ENCODE measurements at regions not wholly inside any gene's neighbourhood (a gene's known extent, or its start where the extent isn't known, plus 50 kb on each side); places are given as distances from the start of the nearest gene placed in this dataset.
"Not testable (repeated sequence)": the region's sequence is repeated elsewhere in the genome, so short reads cannot be mapped to it uniquely, and the experiment has no call there.

DNA sequence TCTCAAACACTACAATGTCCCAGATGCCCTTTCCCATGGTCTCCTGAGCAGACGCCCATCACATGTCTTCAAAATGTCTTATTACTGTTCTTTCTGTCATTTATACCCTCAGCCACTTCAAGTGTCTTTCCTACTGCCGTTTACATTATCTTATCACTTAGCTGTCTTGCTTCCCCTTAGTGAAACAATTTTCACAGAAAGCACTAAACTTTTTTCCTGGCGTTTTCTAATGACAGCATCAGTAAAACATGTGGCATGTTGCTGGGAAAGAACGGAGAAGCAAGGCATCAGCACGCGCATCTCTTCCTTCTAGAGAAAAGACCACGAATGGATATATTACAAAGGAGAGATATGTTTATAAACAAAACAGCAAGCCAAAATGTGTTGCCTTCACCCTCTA lies 189.7 kb upstream of the SLIT2 start:
- DNase-seq = no peak

DNA sequence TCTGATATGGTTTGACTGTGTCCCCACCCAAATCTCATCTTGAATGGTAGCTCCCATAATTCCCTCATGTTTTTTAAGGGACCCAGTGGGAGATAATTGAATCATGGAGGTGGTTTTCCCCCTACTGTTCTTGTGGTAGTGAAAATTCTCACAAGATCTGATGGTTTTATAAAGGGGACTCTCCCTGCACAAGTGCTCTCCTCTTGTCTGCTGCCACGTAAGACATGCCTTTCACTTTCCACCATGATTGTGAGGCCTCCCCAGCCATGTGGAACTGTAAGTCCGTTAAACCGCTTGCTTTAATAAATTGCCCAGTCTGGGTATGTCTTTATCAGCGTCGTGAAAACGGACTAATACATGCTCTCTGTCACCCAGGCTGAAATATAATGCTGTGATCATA lies 200.9 kb upstream of the SLIT2 start:
- no peak for DNase-seq

DNA sequence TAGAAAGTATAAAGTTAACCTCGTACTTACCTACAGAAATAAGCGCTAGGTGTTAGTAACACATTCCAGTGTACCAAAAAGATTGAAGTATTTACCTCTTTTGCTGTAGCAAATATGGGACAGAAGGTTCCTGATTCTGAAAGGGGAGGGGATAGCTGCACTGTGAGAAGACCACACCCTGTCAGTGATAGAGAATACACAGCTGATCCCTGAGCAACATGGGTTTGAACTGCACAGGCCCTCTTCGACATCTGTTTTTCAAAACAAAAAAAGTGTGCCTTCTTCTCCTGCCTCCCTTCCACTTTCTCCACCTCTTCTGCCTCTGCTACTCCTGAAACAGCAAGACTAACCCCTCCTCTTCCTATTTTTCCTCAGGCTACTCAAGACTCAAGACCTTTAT lies 201.8 kb upstream of the SLIT2 start:
- no peak for DNase-seq

DNA sequence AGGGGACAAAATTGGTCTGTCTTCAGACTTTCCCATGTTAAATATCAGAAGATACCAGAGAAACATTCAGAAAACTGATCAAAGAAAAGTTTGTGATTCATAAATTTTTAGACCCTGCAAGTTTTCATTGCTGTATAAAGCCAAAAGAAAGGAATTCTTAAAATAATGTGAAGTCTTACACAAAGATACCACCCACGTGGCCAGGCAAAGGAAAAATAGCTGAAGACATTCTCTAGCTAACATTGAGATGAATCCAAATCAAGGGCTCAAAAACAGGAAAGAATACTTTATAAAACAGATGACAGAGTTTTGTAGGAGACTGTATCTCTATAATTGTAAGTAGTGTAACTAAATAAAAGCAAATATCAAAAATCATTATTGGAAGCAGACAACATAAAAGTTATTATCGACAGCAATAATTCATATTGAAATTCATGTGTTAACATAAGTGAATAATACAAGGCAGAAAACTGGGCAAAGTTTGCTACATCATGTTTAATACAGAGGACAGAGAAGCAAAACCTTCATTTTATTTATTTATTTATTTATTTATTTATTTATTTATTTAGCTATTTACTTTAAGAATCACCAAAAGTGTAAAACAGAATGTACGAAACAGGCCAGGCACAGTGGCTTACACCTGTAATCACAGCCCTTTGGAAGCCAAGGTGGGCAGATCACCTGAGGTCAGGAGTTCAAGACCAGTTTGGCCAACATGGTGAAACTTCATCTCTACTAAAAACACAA lies 204.6 kb upstream of the SLIT2 start:
- DNase-seq = peak in 1 of 58 donors; percentile 0

DNA sequence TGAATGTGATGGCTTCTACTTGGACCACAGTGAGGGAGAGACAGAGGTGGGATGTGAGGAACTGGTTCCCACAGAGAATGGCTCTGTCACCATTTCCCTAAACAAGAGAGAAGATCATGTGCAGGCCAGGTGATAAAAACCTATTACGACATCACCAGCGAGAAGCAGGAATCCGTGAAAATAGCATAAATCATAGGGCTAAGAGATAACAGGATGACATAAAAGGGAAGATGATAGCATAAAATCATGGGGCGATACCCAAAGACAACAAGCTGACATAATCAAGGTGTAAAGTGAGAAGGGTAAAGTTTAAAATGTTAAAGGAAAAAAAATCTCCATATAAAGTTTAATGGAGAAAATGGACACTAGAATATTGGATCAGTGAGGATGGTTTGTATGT lies 205.5 kb upstream of the SLIT2 start:
- DNase-seq = no peak

DNA sequence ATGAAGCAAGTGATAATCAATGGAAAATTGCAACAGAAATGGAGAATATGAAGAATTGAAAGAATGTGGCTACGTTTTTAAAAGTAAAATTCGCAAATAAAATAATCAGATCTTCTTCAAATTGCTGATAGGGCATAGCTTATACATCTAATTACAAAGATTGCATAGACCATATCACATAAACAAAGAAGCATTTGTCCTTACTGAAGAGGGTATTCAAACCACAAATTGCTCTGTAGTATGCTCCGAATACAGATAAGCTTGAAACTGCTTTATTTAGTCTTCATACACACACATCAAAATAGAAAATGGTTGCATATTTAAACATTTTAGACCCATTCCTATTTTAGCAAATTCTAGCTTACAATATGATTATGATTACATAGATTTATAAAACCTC lies 206.7 kb upstream of the SLIT2 start:
- no peak for DNase-seq

DNA sequence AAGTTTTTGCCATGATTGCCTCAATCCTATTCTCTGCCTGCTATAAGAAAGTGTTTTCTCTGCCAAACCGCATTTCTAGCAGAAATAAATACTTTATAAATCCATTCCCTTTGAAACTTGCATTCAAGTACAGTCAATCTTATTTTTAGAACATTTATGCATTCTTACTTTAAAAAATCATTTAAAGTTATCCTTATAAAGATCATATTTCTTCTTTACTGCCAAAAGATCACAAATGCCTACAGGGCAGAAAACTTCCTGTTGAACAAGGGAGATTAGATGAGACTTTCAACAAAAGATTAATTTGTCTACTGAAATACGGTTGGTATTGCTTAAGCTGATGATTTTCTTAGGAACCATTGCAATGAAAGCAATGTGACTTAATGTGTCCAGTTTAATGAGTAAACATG lies 207.2 kb upstream of the SLIT2 start:
- no peak for DNase-seq

DNA sequence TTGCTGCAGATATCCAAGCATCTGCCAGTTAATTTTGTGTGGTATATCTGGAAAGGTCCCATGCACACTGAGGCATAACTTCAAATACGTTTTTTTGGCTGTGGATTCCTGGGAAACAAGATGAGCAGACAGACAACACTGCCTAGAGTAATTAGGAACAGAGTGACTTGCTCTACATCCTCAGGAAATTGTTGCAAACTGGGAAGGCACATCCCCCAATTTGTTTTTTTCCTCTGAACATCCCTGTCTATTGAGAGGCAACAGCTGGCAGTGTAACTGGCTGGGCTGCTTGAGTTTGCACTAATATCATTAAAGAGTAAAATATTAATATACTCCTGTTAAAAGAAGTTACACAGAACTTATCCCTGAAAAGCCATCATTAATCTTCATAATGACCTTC lies 207.7 kb upstream of the SLIT2 start:
- DNase-seq = no peak

DNA sequence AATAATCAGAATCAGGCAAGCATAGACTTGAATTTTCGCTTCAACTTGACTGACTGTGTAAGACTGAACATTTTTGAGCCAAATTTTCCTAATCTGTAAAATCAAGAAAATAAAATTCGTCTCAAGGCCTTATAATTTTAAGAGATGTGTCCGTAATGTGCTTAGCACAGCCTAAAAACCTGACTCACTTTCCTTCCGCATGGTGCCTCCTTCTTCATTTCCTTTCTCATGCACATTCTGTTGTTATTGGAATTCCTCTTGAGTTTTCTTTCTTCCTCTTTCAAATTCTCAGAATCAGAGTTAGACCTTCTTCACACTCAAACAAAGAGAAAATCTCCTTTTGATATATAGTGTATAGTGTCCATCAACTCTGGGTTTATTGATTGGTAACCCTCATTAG lies 208.9 kb upstream of the SLIT2 start:
- no peak for DNase-seq

DNA sequence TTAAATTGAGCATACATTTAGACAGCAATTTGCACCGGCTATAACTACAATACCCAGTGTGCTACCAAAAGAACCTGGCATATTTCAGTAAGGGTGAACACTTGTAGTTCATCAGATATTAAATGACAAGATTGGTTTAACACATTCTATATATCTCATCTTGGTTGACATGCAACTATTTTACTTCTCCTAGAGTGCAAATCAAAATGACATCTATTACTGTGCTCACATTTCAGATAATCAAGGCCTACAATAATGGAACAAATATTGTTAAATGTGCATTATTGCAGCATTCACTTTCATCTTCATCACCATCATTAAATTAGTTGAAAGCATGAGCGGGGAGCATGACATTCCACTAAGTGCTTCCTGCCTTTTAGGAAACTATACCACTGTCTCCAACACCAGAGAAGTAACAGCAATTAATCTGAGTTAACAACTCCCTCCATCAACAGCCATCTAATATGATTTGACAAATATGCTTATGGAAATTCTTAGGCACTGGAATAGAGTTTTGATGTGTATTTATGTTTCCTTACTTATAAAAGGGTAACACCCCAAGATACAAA lies 209.8 kb upstream of the SLIT2 start:
- no peak for DNase-seq

DNA sequence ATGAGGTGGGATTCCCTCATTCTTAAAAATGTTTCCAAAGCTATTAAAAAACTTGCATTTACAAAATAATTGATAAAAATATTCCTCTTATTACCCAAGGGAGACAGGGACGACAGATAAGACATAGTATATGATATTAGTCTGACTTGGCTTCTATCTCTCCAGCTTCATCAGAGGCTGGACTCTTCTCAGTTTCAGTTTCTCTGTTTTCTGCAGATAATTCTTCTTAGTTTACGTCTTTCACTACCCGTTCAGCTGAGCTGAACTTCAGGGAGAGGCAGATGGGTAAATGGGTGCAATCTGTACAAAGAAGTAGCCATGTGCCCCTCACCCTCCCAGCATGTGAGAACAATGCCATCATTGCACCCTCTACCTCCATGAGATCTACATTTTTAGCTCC lies 214.0 kb upstream of the SLIT2 start:
- DNase-seq = no peak

DNA sequence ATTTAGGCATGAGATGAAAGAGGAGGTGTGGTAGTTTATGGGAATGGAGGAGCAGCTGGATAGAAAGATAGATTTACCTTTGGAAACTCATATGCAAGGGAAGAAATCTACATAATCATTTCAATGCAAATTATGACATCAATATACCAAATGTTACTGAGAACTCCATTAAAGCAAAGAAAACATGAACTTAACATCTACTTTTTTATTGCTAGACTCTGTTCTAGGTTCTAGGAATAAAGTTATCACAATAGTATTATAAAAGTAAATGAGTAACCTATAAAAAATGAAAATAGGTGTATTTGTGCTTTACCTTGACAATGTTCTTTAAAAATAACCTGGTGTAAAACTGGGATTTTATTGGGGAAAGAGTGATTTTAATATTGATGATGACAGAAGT lies 221.6 kb upstream of the SLIT2 start:
- DNase-seq = no peak

DNA sequence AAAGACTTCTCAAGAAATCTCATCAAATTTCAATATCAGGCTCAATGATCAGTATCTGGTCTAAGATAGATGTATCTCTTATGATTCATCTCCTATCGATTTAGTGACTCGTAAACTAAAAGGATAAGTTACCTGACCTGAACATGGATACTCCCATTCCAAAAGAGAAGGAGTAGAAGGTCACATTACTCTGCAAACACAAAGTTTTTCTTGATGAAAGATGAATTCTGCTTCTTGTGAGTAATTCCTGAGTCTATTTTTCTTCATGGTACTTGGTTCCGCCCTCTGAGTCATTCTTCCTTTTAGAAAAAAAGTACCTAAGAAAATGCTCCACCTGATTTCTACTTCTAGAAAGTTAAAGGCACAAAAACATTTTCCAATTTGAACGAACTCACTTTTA lies 223.1 kb upstream of the SLIT2 start:
- no peak for DNase-seq

DNA sequence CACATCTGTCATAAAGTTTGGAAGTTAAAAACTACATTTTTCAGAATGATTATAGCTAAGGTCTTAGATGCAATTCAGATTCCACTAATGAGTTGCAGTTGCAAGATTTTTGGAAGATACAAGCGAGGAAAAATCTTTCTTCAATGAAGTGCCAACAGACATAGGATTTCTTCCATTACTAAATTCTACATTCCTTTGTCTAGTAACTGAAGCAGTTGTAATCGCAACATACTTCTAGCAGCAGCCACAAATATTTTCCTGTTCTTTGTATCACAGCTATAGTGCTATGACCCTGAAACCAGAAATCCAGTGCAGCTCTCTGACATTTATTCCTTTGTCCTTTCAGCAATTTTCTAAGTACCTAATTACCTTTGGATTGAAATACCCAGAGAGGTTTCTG lies 225.2 kb upstream of the SLIT2 start:
- no peak for DNase-seq

DNA sequence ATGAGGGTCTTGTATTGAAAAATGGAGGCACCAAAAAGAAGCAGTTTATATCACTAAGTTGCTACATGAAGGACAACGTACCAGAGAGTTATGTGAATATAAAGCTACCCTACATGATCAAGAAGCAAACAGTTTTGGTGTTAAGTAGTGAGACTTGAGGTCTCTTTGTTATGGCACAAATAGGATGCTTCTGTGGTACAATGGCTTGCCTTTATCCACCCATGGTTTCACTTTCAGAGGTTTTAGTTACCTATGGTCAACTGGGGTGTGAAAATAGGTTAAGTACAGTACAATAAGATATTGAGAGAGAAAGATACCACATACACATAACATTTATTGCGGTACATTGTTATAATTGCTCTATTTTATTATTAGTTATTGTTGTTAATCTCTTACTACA lies 229.2 kb upstream of the SLIT2 start:
- no peak for DNase-seq

DNA sequence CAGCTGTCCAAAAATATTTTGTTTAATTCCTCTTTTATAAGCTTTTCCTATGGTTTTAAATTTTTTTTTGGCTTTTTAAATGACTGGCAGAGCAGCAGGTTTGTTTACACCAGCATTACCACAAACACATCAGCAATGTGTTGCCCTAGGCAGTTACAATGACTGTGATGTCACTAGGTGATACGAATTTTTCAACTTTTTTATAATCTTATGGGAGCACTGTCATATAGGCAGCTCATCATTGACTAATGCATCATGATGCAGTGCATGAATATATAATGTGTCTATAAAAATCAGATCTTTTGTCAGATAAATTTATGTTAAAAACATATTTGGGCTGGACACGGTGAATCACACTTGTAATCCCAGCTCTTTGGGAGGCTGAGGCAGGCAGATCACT lies 231.6 kb upstream of the SLIT2 start:
- DNase-seq = no peak

DNA sequence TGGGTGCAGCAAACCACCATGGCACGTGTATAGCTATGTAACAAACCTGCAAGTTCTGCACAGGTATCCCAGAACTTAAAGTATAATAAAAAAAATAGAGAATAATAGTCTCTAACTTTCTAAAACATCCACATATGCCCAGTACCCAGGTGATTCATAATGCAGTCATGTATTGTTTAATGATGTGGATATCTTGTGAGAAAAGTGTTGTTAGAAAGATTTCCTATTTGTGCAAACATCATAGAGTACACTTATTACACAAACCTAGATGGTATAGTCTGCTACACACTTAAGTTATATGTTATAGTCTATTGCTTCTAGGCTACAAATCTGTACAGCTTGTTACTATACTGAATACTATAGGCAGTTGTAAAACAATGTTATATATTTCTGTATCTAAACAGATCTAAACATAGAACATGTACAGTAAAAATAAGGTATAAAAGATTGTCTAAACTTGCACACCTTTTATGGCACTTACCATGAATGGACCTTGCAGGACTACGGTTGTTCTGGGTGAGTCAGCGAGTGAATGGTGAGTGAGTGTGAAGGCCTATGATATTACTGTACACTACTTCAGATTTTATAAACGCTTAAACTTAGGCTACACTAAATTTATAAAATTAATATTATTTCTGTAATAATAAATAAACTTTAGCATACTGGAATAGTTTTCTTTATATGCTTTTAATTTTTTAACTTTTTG lies 232.2 kb upstream of the SLIT2 start:
- no peak for DNase-seq

DNA sequence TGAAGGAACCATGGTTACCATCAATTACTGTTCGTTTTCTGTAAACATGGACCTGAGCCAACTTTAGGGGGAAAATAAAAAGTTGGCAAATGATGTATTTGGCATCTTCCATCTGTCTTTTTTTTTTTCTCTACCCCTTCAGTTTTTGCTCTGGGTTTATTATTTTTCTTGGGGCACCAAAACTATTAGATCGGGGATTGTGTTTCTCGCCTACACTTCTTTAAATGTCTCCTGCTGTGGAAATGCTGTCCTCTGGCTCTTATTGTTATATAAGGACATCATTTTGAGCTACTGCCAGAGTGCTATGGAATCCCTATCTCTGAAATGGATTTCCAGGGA lies 234.0 kb upstream of the SLIT2 start:
- DNase-seq = no peak

DNA sequence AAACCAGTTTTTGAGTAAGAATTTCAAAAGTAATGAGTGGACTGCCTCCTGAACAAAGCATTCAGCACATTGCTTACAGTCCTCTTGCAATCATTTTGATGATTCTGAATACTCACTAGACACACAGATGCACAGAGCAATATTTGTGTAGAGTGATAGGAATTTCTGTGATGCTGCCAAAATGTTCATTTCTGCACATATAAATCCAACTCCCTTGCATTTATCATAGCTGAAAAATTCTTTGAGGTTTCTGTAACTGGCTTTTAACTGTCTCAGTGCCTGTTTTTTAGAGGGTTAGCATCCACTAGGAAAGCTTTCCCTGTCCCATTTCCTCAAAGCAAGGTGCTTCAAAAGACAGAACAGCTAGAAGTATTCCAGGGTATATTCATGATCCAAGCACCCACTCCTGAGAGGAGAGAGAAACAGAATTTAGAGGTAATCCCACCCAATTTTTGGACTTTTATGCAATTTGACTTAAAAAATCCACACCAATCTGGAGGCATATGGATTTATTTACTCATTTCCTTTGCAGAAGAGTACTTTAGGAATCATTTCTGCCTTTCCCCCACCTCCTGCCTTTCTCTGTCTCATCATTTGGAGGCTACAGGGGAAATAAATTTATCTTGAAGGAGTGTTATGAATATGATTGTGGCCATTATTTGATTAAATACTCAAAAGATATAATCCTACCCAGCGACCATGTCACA lies 234.5 kb upstream of the SLIT2 start:
- no peak for DNase-seq

DNA sequence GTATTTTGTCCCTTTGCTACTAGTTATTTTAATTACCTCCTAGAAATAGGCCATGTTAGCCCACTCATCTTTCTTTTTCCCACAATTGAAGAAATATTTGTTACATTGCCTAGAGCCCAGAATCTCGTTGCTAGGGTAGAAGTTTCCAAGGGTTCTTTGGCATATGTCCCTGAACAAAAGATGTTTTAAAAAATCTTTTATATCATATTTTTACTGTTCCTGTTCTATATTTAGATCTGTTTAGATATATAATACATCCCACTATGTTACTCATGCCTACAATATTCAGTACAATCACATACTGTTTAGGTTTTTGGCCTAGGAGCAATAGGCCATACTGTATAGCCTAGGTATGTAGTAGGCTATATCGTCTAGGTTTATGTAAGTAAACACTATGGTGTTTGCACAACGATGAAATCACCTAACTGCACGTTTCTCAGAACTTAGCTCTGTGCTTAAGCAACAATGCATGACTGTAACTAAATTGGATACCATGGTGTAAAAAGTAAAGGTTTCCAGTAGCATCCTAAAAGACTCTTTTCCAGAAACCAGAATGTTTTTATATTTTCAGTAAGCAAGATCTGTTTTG lies 236.0 kb upstream of the SLIT2 start:
- DNase-seq = no peak

DNA sequence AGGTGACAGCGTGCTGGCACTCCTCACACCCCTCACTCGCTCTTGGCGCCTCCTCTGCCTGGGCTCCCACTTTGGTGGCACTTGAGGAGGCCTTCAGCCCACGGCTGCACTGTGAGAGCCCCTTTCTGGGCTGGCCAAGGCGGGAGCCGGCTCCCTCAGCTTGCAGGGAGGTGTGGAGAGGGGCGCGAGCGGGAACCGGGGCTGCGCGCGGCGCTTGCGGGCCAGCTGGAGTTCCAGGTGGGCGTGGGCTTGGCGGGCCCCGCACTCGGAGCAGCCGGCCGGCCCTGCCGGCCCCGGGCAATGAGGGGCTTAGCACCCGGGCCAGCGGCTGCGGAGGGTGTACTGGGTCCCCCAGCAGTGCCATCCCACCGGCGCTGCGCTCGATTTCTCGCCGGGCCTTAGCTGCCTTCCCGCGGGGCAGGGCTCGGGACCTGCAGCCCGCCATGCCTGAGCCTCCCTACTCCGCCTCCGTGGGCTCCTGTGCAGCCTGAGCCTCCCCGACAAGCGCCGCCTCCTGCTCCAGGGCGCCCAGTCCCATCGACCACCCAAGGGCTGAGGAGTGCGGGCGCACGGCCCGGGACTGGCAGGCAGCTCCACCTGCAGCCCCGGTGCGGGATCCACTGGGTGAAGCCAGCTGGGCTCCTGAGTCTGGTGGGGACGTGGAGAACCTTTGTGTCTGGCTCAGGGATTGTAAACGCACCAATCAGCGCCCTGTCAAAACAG lies 247.7 kb upstream of the SLIT2 start:
- DNase-seq = not testable (repeated sequence)

Data from anterior cingulate cortex (tissue), 58 donors.